GM08714 (cell line): ENCODE measurements at regions not wholly inside any gene's neighbourhood (a gene's known extent, or its start where the extent isn't known, plus 50 kb on each side); places are given as distances from the start of the nearest gene placed in this dataset.

Experiments
- H3K4me3 ChIP-seq: fragments of 200-500 bp; sonication (Bioruptor generic); 2 replicates; pipeline ENCODE4 v1.5.1; 2014; ENCODE audit warnings: mild to moderate bottlenecking, low read length, inconsistent platforms
- ZNF274 ChIP-seq: IDR thresholded peaks from 2 replicates; pipeline ENCODE4 v1.6.1; 2012; ENCODE audit warnings: mild to moderate bottlenecking, low read depth, low read length

- no peak overlapping the region for H3K4me3 ChIP-seq
- no peak for TF ChIP-seq ZNF274
Measured at GRCh38 chr6:120675886-120676285, 658.4 kb downstream of the TBC1D32 start.

GRCh38 chr6:120671519-120671918 is 662.8 kb downstream of the TBC1D32 start:
- TF ChIP-seq ZNF274, result no peak
- H3K4me3 ChIP-seq, result no peak overlapping the region

- H3K4me3 ChIP-seq, result no peak overlapping the region
- no peak for TF ChIP-seq ZNF274
Measured at GRCh38 chr6:120652506-120652905, 681.8 kb downstream of the TBC1D32 start.

DNA sequence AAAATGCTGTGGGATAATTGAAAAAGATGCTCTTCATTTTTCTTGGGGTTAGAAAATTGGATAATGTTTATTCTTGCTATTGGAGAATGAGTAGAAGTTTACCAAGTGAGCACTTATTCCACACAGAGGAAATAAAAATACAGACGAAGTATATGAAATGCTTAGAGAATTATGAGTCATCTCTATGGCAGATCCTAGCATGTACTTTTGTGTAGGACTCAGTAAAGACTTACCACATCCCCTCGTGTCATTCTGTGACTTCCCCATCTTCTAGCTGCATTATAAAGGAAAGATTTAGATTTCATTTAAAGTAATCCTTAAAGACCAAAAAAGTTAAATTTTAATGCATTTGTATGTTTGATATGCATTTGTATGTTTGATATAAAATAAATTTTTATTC is 685.6 kb downstream of the TBC1D32 start:
- H3K4me3 ChIP-seq, result no peak overlapping the region

GRCh38 chr6:120646101-120646500 is 688.2 kb downstream of the TBC1D32 start:
- no peak for TF ChIP-seq ZNF274

More for the DNA sequence above, 685.6 kb downstream of the TBC1D32 start:
- no peak for TF ChIP-seq ZNF274

DNA sequence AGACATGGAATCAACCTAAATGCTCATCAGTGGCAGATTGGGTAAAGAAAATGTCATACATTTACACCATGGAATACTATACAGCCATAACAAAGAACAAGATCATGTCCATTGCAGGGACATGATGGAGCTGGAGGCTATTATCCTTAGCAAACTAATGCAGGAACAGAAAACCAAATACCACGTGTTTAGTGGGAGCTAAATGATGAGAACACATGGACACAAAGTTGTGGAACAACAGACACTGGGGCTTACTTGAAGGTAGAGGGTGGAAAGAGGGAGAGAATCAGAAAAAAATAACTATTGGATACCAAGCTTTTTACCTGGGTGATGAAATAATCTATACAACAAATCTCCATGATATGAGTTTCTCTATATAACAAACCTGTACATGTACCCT is 701.3 kb downstream of the TBC1D32 start:
- TF ChIP-seq ZNF274, result no peak
- no peak overlapping the region for H3K4me3 ChIP-seq

More at GRCh38 chr6:120646101-120646500, 688.2 kb downstream of the TBC1D32 start:
- H3K4me3 ChIP-seq, result no peak overlapping the region

DNA sequence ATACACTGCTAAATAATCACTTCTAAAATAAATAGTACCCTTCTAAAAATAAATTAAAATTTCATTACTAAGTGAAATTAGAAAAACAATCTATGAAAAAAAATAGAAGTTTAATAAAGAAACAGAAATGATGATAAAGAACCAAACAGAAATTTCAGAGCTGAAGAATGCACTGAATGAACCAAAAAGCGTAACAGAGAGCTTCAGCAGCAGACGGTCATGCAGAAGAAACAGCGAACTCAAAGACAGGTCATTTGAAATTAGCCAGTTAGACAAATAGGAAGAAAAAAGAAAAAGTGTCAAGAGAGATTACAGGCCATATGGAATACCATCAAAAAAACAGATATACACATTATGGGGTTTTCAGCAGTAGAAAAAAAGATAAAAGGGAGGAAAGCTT is 706.7 kb downstream of the TBC1D32 start:
- H3K4me3 ChIP-seq, result no peak overlapping the region
- TF ChIP-seq ZNF274, result no peak

DNA sequence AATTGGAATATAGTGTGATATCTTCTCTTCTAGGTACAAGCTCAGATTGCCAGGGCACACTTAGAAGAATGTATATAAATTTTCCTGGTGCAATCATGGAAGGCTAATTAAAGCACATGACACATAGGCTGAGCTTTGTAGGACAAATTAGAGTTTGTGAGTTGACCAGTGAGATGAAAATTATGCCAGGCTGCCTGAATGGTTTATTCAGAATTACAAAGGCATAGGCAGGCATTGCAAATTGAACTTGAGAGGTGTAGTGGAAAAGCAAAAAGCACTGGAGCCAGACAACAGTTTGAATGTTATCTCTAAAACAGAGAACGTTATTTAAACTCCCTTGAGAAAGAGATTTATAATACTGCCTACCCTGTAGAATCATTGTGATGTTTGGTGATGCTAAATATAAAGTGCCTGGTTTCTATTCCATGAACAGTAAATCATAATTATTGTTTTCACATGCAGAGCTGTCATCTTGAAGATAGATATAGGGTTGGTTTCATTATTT is 712.1 kb downstream of the TBC1D32 start:
- TF ChIP-seq ZNF274, result no peak
- no peak overlapping the region for H3K4me3 ChIP-seq

DNA sequence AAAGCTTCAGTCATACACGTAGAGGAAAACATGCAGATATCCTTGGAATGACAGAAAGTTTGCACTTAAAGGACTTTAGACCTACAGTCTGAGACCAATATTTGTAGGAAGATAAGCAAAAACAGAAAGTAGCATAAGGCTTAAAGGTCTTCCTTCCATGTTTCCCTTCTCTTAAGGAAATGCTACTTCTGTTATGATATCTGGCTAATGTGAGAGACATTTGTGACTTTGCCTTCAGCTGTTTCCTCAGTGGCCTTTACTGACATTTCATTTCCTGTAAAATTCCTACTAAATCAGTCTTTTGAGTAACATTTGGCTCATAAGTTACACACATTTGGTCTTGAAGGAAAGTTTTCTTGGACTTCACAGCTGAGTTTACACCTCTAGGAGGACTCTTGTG is 713.4 kb downstream of the TBC1D32 start:
- no peak overlapping the region for H3K4me3 ChIP-seq
- TF ChIP-seq ZNF274, result no peak

DNA sequence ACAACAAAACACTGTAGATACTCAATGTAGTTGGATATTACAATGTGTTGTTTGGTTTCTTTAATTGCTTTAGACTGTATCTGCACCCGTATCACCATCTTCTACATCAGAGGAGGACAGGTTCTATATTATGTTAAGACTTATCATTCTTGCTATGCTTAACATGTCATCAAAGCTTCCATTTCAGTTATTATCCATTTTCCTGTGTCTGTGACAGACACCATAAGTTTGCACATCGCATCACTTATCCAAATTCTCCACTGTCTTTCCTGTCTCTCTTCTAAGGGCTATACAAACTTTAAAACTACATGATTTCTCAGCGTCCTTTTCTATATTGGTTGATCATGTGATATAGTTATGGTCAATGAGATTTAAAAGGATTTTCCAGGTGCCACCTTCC is 719.0 kb downstream of the TBC1D32 start:
- no peak for TF ChIP-seq ZNF274
- no peak overlapping the region for H3K4me3 ChIP-seq

DNA sequence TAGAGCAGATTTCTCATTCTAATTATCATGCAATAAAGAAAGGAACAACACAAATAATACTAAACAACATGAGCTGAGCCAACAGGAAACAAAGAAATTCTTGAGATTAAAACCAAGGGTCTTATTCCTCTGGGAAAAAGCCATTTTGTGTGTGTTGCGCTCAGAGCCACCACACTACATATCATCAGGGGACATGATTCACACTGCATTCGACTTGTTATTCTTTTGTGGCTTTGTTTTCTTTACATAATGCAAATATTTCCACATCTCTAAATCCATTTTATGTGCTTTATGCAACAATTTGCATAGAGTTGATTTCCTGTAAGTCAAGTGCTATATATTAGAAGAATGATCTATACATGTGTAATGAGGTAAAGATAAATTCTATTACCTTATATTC is 719.6 kb downstream of the TBC1D32 start:
- TF ChIP-seq ZNF274, result no peak
- no peak overlapping the region for H3K4me3 ChIP-seq

- no peak overlapping the region for H3K4me3 ChIP-seq
- TF ChIP-seq ZNF274, result no peak
Measured at GRCh38 chr6:120608826-120609225, 725.5 kb downstream of the TBC1D32 start.

DNA sequence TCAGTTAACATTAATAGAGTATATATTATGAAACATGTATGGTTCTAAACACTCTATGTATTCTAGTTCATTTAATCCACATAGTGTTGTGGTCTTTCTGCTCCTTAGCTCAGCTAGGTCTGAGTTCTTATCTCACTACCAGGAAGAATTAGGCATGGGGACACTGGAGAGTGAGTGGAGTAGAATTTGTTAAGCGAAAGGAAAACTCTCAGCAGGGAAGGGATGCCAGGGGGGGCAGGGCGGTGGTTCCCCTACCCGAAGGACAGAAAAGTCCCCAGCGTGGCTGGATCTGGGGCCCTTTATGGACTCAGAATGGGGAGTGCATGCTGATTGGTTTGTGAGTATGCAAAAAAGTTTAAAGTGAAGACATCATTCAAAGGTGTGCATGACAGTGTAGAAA is 727.5 kb downstream of the TBC1D32 start:
- no peak for TF ChIP-seq ZNF274
- H3K4me3 ChIP-seq, result no peak overlapping the region

DNA sequence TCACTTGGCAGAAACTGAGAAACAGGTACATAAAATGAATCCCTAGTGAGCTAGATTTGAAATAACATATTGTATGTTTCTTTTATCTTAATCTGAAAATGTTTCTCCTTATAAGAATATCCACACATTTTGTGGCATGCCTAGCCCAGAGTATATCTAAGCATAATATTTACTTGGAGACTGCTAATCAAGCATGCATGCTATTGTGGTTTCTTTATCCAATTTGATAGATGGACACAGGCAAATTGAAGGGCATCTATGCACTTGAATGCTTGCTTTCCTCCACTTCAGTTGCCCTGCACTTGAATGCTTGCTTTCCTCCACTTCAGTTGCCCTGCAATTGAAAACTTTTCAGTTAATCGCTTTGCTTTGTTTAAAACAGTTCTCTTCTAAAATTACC is 729.8 kb downstream of the TBC1D32 start:
- no peak for TF ChIP-seq ZNF274

DNA sequence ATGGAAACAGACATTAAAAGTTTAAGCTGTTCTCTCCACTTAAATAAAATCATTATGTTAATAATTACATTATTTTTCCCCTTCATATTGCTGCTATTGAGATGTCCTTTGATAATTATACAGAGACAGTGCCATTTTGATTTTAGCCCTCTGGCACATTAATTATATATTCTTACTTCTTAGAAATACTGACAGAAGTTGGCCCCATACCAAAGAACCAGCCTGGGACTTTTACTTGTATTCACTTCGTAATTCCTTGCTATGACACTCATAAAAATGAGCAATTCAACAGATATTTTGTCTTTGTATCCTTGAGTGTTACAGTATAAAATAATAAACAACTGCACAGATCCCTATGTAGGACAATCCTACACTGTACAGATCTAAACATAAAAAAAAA is 743.7 kb downstream of the TBC1D32 start:
- no peak overlapping the region for H3K4me3 ChIP-seq
- no peak for TF ChIP-seq ZNF274

More for the DNA sequence above, 729.8 kb downstream of the TBC1D32 start:
- H3K4me3 ChIP-seq, result no peak overlapping the region

- H3K4me3 ChIP-seq, result no peak overlapping the region
- no peak for TF ChIP-seq ZNF274
Measured at GRCh38 chr6:120588424-120588823, 745.9 kb downstream of the TBC1D32 start.
